ENCODE measurements at regions not wholly inside any gene's neighbourhood (a gene's known extent, or its start where the extent isn't known, plus 50 kb on each side); places are given as distances from the start of the nearest gene placed in this dataset.

DNA sequence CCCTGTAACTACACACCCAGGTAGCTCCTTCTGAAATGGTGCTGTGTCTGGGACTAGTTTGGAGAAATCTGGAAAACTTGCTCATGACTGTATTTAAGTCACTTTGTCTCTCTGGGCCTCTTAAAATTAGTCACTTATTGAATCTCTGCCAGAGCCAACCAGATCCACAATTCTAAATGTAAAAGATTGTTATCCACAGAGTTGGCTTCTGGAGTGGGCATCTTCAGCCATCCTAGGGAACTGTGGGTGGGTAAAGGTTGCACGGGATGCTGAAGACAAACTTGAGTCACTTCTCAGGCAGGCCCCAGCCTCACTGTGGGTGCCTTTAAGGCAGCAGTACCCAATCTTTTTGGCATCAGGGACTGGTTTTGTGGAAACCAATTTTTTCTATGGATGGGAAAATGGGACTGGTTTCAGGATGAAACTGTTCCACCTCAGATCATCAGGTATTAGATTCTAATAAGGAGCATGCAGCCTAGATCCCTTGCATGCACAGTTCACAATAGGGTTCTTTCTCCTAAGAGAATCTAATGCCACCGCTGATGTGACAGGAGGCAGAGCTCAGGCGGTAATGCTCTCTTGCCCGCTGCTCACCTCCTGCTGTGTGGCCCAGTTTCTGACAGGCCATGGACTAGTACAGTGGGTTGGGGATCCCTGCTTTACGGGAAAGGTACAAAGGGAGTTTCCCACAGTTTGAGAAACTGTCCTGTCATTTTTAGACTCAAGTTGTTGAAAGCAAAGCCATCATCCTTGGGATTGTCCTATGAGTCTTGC lies 98.3 kb upstream of the SPRED2 start:
- no peak for DNase-seq (ENCODE audit: low spot score)

DNA sequence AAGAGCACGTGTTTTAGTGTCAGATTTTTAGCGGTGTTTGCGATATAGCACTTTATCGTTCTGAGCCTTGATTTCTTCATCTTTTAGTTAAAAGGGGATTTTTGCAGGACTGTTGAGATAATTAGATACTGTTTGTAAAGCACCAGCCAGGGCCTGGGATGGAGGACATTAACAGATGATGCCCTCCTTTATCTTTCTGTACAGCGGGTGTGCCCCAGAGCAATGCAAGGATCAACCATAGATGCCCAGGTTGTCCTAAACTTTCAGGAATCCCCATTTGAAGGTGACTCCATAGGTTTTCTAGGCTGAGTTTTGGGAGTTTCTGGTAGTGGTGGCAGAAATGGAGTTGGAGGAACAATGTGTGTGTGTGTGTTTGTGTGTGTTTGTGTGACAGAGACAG lies 97.0 kb upstream of the SPRED2 start:
- Histone ChIP-seq H3K4me3 (ENCODE audit: severe bottlenecking) (no peak overlapping the region), H3K27me3 (ENCODE audit: insufficient read depth, poor library complexity, severe bottlenecking) (no peaks in the 10 kb centered on the region), H3K4me1 (ENCODE audit: insufficient read depth, poor library complexity, severe bottlenecking) (no peaks in the 10 kb centered on the region), H3K36me3 (ENCODE audit: low read depth) (no peaks in the 10 kb centered on the region), H3K27ac (ENCODE audit: poor library complexity, severe bottlenecking) (no peak overlapping the region), H3K9me3 (ENCODE audit: severe bottlenecking) (no peaks in the 10 kb centered on the region)
- TF ChIP-seq, protein P1, sequence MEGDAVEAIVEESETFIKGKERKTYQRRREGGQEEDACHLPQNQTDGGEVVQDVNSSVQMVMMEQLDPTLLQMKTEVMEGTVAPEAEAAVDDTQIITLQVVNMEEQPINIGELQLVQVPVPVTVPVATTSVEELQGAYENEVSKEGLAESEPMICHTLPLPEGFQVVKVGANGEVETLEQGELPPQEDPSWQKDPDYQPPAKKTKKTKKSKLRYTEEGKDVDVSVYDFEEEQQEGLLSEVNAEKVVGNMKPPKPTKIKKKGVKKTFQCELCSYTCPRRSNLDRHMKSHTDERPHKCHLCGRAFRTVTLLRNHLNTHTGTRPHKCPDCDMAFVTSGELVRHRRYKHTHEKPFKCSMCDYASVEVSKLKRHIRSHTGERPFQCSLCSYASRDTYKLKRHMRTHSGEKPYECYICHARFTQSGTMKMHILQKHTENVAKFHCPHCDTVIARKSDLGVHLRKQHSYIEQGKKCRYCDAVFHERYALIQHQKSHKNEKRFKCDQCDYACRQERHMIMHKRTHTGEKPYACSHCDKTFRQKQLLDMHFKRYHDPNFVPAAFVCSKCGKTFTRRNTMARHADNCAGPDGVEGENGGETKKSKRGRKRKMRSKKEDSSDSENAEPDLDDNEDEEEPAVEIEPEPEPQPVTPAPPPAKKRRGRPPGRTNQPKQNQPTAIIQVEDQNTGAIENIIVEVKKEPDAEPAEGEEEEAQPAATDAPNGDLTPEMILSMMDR (IDR thresholded peaks at IDR 0.05; ENCODE audit: poor library complexity, severe bottlenecking): no peak
- ATAC-seq (ENCODE audit: low read depth) (no peak), DNase-seq (ENCODE audit: low spot score) (no peak)

More for the DNA sequence above, 98.3 kb upstream of the SPRED2 start:
- Histone ChIP-seq H3K27ac (ENCODE audit: poor library complexity, severe bottlenecking) (no peak overlapping the region), H3K9me3 (ENCODE audit: severe bottlenecking) (no peaks in the 10 kb centered on the region), H3K4me3 (ENCODE audit: severe bottlenecking) (no peak overlapping the region), H3K27me3 (ENCODE audit: insufficient read depth, poor library complexity, severe bottlenecking) (no peaks in the 10 kb centered on the region), H3K4me1 (ENCODE audit: insufficient read depth, poor library complexity, severe bottlenecking) (no peaks in the 10 kb centered on the region), H3K36me3 (ENCODE audit: low read depth) (no peaks in the 10 kb centered on the region)
- no peak for ATAC-seq (ENCODE audit: low read depth)
- TF ChIP-seq, protein P1 (IDR thresholded peaks at IDR 0.05; ENCODE audit: poor library complexity, severe bottlenecking): no peak

DNA sequence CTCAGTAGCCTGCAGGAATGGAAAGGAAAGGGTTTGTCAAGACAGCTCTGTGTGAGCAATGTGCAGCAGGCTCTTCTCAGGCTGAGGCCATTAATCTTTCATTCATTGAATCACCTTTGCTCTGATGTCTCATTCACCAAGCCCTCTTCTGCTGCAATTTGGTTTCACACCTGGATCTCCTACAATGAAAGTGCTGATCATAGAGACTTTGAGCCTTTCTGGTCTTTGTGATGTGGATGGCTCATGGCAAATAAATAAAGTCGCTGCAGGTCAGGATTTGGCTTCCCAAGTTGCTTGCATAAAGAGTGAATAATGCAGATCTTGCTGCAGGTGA lies 95.8 kb upstream of the SPRED2 start:
- TF ChIP-seq, protein P1 (IDR thresholded peaks at IDR 0.05; ENCODE audit: poor library complexity, severe bottlenecking): no peak
- H3K36me3 ChIP-seq (ENCODE audit: low read depth): no peaks in the 10 kb centered on the region
- H3K27ac ChIP-seq (ENCODE audit: poor library complexity, severe bottlenecking): no peak overlapping the region
- H3K4me1 ChIP-seq (ENCODE audit: insufficient read depth, poor library complexity, severe bottlenecking): no peaks in the 10 kb centered on the region
- DNase-seq (ENCODE audit: low spot score): no peak
- no peaks in the 10 kb centered on the region for H3K27me3 ChIP-seq (ENCODE audit: insufficient read depth, poor library complexity, severe bottlenecking)
- no peak for ATAC-seq (ENCODE audit: low read depth)
- H3K4me3 ChIP-seq (ENCODE audit: severe bottlenecking): no peak overlapping the region
- H3K9me3 ChIP-seq (ENCODE audit: severe bottlenecking): no peaks in the 10 kb centered on the region

DNA sequence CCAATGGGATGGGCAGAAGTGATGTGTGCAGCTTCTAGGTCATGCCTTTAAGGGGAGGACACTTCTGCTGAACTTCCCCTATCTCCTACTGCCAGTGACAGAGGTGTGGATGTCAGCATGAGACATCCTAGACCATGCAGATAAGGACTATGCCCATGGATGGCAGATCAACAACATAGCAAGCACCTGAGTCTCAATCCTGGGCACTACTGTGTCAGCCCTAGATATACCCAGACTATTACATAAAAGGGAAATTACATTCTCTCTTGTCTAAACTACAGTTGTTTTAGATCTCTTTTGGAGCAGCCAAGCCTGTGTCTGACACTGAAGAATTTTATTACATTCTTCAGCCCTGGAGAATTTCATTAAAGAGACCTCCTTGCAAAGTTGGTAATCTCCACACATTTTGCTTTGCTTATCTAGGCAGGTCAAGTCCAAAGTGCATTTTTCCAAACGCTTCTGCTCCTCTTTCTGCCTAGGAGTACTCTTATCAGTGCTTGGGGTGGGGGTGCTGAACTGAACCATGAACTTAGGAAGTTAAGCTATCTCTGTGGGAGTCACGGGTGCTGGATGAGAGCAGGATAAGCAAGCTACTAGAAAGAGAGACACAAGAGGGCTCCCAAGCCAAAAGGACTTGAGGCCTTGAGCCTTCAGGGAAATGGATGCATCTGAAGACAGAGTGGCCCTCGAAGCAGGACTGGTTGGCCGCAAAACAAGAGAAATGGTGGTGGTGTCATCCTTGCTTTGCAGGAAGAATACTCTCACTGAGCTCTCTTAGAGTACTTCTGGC lies 95.2 kb upstream of the SPRED2 start:
- Histone ChIP-seq H3K27me3 (ENCODE audit: insufficient read depth, poor library complexity, severe bottlenecking) (no peaks in the 10 kb centered on the region), H3K9me3 (ENCODE audit: severe bottlenecking) (no peaks in the 10 kb centered on the region), H3K4me1 (ENCODE audit: insufficient read depth, poor library complexity, severe bottlenecking) (no peaks in the 10 kb centered on the region), H3K4me3 (ENCODE audit: severe bottlenecking) (no peak overlapping the region), H3K36me3 (ENCODE audit: low read depth) (no peaks in the 10 kb centered on the region), H3K27ac (ENCODE audit: poor library complexity, severe bottlenecking) (no peak overlapping the region)
- DNase-seq (ENCODE audit: low spot score): no peak
- TF ChIP-seq, protein P1 (IDR thresholded peaks at IDR 0.05; ENCODE audit: poor library complexity, severe bottlenecking): no peak
- no peak for ATAC-seq (ENCODE audit: low read depth)

Measured in RWPE2 (cell line).